Fibroblast of lung (primary cell): ENCODE measurements at regions not wholly inside any gene's neighbourhood (a gene's known extent, or its start where the extent isn't known, plus 50 kb on each side); places are given as distances from the start of the nearest gene placed in this dataset.
"Not testable (repeated sequence)": the region's sequence is repeated elsewhere in the genome, so short reads cannot be mapped to it uniquely, and the experiment has no call there.

Source experiments
- CTCF ChIP-seq, 2 donors: IDR thresholded peaks in 1 of 2; conservative IDR thresholded peaks in 1 of 2; 1 replicate in 1 of 2; 2 replicates in 1 of 2; pipeline ENCODE4 v1.5.1; 2011 to 2012; ENCODE audit warnings: low read length in 2 of 2, control low read depth in 1 of 2, inconsistent platforms in 1 of 2, low read depth in 1 of 2, mild to moderate bottlenecking in 1 of 2
- EZH2 ChIP-seq: IDR thresholded peaks from 2 replicates; pipeline ENCODE4 v1.5.1; 2012; ENCODE audit warnings: low read length, control low read depth, mild to moderate bottlenecking; ENCODE audit errors: missing control alignments

DNA sequence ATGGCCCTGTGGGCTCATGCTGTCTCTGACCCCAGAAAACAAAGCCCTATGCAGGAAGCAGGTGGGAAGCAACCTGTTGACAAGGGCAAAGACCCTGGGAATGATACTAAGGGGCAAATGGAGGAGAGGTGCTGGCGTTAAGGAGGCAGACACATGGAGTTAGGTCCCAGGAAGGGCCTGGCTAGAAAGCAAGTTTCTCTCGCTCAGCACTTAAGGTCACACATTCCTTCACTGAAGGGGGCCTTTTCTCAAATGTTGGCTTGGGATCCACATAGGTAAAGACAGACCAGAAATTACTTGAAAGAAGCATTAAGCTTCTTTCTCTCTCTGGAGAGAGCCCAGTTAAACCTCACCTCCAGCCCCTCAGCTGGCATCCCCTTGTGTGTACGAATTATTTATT lies 155.7 kb downstream of the ADRA2C start:
- not testable (repeated sequence) for TF ChIP-seq CTCF (conservative IDR thresholded peaks at IDR 0.05 in 1 of 2, IDR thresholded peaks at IDR 0.05 in 1 of 2; ENCODE audit: low read depth in 1 of 2, low read length in 2 of 2); EZH2
